Activated CD8-positive, alpha-beta memory T cell treated with anti-CD3 and anti-CD28 coated beads, Interleukin-2, amount 50 U/mL, for 1 hour (primary cell): ENCODE measurements at regions not wholly inside any gene's neighbourhood (a gene's known extent, or its start where the extent isn't known, plus 50 kb on each side); places are given as distances from the start of the nearest gene placed in this dataset.
A peak's percentile ranks its signal among the peaks of the same experiment; 100 is the strongest.

Experiments
- DNase-seq: peaks from one replicate; pipeline ENCODE4 v3.0.0-alpha.2; 2020; ENCODE audit errors: extremely low read depth

DNA sequence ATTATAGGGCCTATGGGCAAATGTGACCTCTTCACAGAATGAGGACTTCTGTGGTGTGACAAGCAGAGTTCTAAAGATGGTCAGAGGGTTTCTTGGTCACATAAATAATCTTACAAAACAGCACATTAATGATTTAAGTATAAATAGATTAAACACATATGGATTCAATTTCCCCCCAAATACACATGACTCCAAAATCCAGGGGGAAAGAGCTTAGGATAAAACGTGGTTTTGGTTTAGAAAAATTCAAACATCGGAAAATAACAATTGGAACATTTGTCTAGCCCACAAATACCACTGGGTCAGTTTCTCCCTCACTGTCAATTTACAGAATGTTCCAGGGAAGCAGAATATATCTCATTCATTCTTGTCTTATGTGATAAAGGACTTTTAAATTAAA lies 283.1 kb downstream of the COG6 start:
- DNase-seq, result no peak

DNA sequence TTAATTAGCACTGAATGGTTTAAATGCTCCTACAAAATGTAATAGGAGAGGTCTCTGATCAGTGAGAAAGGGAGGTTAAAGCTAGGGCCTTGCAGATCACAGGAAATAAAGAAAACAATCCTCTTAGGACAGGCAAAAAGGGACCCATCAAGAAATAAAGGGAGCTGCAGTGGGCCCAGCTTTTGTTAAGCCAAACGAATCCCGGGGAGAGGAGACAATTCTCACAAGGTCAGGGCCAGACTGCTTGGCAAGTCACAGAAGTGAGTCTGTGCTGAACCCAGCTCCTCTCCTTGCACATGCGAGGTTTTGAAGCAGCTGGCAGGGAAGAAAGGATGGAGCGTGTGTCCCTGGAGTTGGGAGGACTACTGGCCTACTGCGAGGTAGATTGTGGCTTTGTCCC lies 285.8 kb downstream of the COG6 start:
- DNase-seq, result no peak

DNA sequence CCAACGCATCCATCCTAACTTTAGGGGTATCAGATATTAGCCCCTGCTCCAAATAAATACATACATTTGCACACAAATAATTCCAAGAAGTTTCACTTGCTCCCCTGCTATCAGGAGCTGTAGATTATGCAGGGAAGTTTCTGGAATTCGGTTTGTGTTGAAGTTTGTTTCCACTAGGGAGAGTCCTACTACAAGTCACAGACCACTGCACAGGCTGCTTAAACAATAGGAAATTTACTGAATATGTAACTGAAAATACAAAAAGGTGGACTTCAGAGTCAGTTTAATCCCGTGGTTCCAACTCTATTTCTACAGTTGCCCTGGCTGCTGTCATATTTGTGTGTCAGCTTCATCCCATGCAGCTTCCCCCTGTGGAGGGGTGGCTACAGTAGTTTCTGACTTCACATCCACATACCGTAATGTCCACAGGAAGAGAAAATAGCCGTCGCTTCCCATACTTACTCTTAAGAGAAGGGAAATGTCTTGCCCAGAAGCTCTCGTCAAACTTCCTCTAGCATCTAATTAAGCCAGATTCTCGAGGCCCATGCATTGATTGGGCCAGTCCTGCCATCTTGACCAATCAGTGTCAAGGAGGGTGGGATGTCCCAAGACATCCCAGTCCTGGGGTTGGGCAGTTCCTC lies 286.6 kb downstream of the COG6 start:
- DNase-seq, result no peak

DNA sequence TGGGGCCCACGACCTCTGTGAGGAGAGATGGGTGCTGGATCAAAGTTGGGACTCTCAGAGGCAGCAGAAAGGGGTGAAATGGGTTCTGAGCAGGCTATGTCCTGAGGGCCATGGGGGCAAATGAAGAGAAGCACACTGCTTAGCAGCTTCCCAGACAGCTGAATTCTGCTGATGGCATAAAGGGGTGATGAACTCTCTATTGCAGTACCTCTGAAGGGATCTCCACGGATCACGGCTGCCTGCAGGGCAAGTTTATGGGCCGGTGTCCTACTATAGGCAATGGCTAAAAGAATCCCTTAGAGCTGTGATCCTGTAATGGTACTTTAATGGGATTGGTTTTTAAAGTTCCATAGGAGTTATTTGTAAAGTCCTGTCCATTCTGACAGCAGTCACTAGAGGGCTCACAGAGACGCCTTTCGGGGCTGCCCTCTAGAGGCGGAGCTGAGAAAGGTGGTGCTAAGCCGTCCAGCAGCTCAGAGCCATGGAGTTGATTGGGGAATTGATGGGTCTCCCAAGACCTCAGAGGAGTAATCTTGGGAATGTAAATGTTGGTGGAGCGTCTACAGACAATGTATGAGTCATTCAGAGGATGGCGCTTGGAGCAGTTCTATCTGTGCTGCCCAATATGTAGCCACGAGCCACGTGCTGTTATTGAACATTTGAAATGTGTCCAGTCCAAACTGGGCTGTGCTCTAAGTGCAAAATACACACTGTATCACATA lies 287.3 kb downstream of the COG6 start:
- DNase-seq, result peak; percentile 18

DNA sequence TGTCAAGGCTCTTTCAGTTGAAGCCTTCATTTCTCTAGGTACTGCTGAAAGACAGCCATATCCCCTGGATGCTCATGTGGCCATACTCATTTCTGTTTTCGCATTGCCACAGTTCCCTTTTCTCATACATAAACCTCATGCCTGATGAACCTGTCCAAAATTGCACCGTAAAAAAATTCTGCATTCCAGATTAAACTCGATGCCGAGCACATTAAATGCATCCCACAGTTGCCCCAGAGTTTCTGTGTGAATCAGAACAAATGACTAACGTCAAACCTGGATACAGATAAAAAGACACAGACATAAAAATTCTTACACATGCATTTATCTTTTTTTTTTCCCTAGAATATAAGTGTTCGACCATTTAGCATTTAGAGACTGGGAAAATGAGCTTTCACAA lies 288.2 kb downstream of the COG6 start:
- DNase-seq, result no peak

DNA sequence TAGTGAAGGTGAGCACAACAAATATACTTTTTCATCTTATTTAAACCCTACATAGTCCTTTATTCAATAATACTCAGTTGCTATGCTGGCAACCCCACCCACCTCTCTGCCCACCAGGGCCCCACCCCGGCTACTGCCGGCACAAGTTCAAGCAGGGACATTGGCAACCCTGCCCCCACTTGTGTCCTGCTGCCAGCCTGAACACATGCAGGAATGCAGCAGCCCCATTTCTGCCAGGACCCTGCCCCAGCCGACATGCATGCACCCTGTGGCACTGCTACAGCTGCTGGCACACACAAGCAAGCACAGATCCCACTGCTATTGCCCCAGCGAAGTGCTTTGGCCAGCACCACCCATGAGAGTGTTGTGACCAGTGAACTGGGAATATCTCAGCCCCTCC lies 289.8 kb downstream of the COG6 start:
- DNase-seq, result no peak

DNA sequence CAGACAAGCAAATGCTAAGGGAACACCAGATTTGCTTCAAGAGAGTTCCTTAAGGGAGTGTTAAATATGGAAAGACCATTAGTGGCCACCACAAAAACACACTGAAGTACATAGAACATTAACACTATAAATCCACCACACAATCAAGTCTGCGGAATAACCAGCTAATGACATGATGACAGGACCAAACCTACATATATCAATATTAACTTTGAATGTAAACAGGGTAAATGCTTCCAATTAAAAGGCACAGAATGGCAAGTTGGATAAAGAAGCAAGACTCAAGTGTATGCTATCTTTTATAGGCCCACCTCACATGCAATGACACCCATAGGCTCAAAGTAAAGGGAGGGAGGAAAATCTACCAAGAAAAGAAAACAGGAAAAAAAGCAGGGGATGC lies 291.3 kb downstream of the COG6 start:
- DNase-seq, result no peak

DNA sequence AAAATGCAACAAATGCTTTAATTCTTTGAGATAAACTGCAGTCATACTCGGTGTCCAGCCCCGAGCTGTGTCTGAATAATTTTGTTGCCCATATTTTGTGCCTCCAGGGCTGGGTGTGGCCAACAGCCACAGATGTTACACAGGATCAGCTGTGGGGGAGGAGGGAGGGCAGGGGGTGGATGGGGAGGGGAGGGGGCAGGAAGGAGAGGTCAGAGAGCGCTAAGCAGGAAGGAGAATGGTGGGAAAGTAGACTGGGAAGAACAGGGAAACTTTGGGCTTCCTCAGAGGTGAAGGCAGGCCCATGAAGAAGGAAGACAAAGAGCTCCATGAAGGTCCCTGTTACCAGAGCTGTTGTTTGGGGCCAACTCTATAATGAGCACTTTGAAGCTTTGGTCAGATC lies 295.8 kb downstream of the COG6 start:
- DNase-seq, result no peak

DNA sequence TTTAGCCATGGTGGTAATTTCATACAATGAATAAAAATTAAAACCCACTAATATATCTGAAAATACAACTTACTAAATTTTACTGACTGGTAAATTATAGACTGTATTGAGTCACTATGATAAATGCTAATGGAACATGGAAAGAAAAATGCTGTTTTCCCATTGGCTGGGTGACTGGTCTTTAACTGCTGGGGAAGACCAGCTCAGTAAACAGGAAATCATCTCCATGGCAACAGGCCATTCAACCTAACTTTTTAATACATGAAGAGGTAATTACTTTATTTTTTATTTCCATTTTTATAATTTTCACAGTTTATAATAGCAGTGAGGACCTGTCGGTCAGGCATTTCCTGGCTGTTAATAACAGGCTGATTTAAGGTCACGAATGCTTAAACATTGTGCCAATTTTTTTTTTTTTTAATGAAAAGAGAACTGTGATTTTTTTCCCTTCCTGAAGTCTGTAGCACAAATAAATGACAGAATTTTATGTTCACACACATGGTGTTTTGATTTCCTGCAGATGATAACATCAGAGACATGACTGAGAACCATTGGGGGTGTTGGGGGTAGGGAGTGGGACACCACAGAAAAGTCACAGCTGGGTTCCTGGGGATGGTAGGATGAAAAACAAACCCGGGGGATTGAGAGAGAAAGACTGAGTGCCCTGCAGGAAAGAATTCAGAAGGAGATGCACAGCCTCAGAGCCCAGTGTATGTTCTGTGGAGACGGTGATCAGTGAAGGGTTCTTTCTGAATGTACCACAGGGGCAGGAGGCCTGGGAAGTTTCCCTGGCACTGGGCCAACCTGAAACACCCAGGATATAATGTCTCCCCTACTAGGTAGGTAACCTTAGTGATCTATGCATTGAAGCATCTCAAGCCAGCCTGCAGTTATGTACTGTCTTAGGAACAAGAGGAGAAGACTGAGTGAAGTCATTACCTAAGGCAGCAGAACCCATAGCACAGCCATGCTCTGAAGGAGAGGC lies 297.1 kb downstream of the COG6 start:
- DNase-seq, result no peak

DNA sequence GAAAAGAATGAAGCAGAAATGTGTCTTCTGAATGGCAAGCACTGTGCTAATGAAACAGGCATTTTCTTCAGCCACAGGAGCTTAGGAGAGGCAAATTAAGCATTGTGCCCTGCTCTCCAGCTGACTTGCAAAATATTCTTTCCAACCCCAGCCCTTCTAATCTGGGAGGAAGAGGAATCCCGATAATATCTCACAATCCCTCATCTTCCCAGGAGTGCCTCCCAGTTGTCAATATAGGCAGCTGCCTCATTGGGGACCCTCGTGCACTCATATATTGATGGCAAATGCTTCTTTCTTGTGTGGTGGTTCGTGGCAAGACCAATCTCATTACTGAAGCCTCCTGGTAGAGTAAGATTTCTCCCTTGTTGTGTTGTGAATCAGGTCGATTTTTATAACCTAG lies 299.0 kb downstream of the COG6 start:
- no peak for DNase-seq

DNA sequence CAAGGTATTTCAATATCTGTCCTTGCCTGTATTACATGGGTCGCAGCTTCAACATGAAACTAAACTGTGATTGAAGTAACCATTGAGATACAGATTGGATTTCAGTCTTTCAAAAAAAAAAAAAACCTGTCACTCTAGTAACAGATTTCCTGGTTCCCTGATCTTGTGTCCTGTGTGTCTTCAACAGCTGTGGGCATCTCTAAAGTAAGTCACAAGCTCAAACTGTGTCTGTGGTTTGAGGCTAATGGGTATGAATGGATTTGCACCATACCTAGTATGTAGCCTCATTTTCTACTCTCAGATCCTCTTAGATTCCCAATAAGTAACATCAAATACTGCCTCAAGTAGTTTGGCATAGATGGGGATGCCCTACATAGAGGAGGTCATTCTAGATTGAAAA lies 300.1 kb downstream of the COG6 start:
- DNase-seq, result no peak

DNA sequence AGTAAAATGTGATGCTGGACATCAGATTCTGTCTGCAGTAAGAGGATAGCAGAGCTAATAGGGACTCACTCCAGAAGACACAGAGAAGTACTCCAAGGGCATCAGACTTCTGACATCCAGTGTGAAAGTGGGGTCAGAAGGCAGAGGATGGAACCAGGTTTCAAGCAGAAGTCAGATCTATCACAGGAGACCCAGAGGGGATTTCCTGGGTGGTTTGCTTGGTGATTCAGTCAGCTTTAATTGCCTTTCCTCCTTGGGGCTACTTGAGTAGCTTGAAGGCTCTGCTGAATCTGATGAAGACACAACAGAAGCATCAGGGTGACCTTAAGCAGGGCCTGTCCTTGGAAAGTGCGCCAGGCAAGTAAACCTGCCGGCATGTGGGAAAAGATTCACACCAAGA lies 300.6 kb downstream of the COG6 start:
- DNase-seq, result no peak

DNA sequence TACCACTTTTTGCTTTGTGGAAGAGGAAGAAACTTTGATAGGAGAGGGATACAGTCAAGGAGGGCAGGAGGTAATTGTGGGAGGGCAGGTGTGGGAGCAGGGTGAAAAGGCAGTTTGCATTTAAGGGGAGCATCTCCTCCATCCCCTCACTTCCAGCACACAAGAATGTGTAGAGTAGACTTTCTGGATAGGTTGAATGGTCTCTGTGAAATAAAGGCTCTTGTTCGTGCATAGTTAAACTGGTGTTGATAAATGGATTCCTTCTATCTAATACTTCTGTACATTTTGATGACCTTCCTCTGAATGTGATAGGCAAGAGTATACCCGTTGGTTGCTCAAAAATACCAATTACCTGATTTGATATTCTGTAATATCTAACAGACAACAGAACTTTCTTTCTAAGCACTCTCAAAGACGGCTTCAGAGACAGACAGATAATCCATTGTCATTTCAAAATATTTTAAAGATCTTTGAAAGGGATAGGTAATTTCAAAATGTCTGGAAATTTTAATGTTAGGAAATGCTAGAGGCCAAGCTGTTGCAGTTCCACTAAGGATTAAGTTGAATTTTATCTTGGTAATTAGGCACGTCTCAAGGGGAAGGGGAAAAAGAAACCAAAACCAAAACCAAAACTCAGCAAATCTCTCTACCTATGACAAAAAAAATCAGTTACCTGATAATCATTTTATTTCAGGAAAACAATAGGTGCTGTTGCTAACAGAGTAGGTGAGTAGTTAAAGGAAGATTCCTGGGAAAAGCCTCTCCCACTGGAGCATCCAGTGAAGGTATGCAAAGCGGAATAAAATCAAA lies 302.6 kb downstream of the COG6 start:
- DNase-seq, result no peak

DNA sequence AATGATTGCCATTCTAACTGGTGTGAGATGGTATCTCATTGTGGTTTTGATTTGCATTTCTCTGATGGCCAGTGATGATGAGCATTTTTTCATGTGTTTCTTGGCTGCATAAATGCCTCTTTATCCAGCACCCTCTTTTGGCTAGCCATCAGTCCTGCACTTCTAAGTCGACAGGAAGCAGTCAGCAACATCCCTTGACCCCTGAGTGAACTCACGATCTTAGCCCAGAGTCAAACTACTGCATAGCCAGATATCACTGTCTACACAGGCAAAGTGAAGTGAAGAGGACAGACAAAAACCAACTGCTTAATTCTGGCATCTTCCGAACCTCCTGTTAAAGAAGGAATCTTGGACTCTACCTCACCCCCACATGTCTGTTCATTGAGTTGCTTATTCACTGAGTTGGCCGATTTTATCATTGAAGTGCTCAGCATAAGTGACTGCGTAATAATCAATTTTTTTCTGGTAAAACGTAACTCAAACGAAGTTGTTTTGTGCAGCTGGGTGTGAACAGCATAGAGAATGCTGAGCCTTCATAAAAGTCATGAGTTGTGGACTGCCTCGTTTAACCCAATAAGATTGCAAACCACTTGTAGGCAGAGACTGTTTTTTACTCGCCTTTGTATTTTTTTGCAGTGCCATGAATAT lies 304.2 kb downstream of the COG6 start:
- DNase-seq, result no peak

DNA sequence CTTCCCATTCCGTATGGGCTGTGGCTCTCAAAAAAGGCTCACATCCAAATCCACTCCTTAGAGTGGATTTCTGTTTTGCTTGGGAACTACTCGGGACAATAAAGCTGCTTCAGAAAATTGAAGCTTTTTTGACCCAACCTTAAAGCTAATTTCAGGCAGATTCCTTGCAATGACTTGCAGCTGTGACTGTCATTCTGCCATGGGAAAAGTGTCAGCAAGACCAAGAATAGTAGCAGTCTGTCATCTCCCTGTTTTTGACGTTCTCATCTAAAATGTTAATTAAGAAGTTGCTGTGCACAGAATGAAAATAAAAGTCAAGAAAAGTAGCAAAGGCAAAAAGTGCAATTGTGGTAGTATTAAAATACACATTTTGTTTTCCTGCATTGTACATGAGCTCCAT lies 304.7 kb downstream of the COG6 start:
- no peak for DNase-seq

DNA sequence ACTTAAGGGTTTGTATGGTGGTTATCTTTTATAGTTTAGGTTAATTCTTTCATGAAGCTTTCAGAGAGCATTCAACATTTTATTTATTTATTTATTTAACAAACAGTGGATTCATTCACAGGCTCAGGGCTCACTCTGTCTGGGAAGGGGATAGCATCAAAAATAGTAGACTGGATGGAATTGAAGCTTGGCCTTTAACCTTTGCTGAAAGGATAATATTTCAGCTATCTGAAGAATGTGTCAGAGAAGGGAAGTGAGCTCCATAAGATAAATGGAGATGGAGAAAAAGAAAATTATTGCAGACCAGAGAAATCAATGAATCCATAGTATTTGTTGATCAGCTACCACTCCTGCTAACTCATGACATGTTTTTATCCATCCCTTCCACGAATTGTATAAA lies 305.6 kb downstream of the COG6 start:
- no peak for DNase-seq

DNA sequence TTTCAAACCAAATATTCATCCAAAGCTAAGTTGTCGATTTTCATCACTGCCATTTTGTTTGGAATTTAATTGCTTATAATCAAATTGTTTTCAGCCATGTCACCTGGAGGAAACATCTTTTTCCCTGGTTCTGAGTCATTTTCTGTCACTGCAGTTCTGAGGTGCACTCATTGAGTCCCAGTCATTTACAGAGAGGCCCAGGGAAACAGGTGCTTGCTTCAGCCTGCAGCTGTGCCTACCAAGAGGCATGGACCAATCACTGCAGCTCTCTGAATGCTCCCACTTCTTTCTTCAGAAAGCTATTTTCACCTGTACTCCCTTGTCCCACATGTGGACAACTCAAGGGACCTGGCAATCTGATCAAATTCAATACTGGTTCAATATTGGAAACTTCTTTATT lies 308.1 kb downstream of the COG6 start:
- no peak for DNase-seq

DNA sequence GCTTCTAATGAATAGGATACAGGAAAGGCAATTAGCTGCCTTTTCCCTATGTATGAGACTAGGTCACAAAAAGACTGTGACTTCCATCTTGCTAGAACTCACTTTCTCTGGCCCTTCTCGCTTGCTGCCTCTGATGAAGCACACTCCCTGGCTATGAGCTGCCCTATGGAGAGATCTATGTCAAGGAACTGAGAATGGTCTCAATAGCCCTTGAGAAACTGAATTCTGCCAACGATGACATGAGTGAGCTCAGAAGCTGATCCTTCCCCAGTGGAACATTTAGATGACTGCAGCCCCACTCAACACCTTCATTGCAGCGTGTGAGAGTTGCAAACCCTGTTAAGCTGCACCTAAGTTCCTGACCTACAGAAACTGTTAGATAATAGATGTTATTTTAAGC lies 309.8 kb downstream of the COG6 start:
- DNase-seq, result no peak

DNA sequence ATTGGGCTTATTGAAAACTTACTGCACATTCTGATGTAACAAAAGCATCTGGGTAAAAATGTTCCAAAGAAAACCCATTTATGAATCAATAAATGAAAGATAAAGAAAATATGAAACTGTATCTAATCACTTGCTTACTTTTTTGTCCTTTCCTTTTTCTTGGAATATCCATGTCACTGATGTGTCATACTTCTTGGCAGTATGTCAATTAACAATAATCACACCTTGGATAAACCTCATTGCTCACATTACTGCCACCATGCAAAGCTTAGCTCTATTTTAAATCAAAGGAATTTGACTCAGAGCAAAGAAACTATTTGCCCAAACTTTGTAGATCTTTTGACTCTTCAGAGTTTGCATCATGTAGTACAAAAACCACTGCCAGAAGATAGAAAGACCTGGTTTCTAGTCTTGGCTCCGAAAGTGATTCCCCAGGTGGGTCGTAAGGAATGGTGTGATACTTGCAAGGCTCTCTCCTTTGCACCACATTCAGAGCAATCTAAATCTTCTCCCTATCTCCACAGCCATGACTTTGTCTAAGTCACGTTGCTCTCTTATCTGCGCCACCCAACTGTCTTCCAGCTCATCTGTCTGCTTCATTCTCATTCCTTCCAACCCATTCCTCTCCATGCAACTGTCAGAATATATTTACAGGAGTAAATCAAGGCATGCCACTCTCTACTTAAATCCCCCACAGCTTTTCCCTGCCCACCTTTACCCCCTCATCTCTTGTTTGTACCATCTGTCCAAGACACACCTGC lies 311.9 kb downstream of the COG6 start:
- DNase-seq, result no peak

DNA sequence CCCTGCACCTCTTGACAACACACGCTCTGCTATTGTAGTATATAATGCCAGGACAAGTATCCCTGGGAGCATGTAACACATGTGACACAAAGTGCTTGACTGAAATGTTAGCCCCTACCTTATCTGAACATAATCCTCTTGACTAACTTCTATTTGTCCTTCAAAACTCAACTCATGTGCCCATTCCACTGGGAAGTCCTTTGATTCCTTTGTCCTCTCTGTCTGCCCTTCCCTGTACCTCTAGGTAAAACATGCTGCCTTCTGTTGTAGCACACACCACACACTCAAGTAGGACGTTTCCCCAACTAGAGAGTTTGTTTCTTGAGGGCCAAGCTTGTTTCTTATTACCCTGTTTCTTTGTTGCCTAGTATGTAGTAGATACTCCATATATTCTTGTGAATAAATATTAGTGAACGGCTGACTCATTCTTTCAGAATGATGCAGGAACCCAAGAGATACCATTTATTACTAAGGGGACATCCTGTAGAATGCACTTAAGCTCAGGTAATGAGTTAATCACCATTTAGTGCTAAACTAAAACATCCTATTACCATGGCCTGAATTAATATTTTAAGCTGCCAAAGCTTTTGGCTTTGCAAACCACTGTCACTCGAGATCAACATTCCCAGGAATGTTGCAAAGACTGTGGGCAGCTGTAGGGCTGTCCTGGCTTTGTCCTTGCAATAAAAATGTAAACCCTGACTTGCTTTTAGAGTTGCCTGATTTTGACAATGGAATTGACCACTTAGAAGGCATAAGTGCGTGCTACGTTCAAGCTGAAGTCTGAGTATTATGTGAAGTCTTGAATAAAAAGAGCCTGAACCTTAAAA lies 313.4 kb downstream of the COG6 start:
- DNase-seq, result no peak
